ENCODE measurements at regions not wholly inside any gene's neighbourhood (a gene's known extent, or its start where the extent isn't known, plus 50 kb on each side); places are given as distances from the start of the nearest gene placed in this dataset.

GRCh38 chr1:219312967-219313366, 139.3 kb downstream of the LYPLAL1 start:
- Histone ChIP-seq H3K4me1 (ENCODE audit: low read depth, poor library complexity, severe bottlenecking) (no peaks in the 10 kb centered on the region), H3K9ac (no peak overlapping the region), H2AFZ (ENCODE audit: low read depth) (no peak overlapping the region), H3K36me3 (ENCODE audit: insufficient read depth) (no peaks in the 10 kb centered on the region), H3K27ac (no peak overlapping the region), H3K79me2 (ENCODE audit: insufficient read depth, low read depth) (no peaks in the 10 kb centered on the region), H3K27me3 (ENCODE audit: insufficient read depth, low read depth) (no peaks in the 10 kb centered on the region), H3K4me2 (no peak overlapping the region), H3K4me3 (IDR thresholded peaks at IDR 0.05; ENCODE audit: insufficient read depth, low read depth, low read length) (no peak overlapping the region), H4K20me1 (ENCODE audit: insufficient read depth) (no peaks in the 10 kb centered on the region)
- no peak for TF ChIP-seq CTCF (conservative IDR thresholded peaks at IDR 0.05; ENCODE audit: low read depth, low read length)

- no peak overlapping the region for H3K4me3 ChIP-seq (IDR thresholded peaks at IDR 0.05; ENCODE audit: insufficient read depth, low read depth, low read length)
- H3K79me2 ChIP-seq (ENCODE audit: insufficient read depth, low read depth), result no peaks in the 10 kb centered on the region
- no peak overlapping the region for H3K27ac ChIP-seq
- no peak overlapping the region for H3K9ac ChIP-seq
- H2AFZ ChIP-seq (ENCODE audit: low read depth), result no peak overlapping the region
- H3K36me3 ChIP-seq (ENCODE audit: insufficient read depth), result no peaks in the 10 kb centered on the region
- H3K27me3 ChIP-seq (ENCODE audit: insufficient read depth, low read depth), result no peaks in the 10 kb centered on the region
- no peak overlapping the region for H3K4me2 ChIP-seq
- TF ChIP-seq CTCF (conservative IDR thresholded peaks at IDR 0.05; ENCODE audit: low read depth, low read length), result no peak
- H3K4me1 ChIP-seq (ENCODE audit: low read depth, poor library complexity, severe bottlenecking), result no peaks in the 10 kb centered on the region
- H4K20me1 ChIP-seq (ENCODE audit: insufficient read depth), result no peaks in the 10 kb centered on the region
These were observed 136.6 kb downstream of the LYPLAL1 start for GRCh38 chr1:219310181-219310728.

GRCh38 chr1:219308367-219308766, 134.7 kb downstream of the LYPLAL1 start:
- H3K79me2 ChIP-seq (ENCODE audit: insufficient read depth, low read depth), result no peaks in the 10 kb centered on the region
- H3K9ac ChIP-seq, result no peak overlapping the region
- no peaks in the 10 kb centered on the region for H3K36me3 ChIP-seq (ENCODE audit: insufficient read depth)
- H3K27me3 ChIP-seq (ENCODE audit: insufficient read depth, low read depth), result no peaks in the 10 kb centered on the region
- no peak for TF ChIP-seq CTCF (conservative IDR thresholded peaks at IDR 0.05; ENCODE audit: low read depth, low read length)
- H4K20me1 ChIP-seq (ENCODE audit: insufficient read depth), result no peaks in the 10 kb centered on the region
- no peak overlapping the region for H2AFZ ChIP-seq (ENCODE audit: low read depth)
- H3K27ac ChIP-seq, result no peak overlapping the region
- no peak overlapping the region for H3K4me2 ChIP-seq
- no peaks in the 10 kb centered on the region for H3K4me1 ChIP-seq (ENCODE audit: low read depth, poor library complexity, severe bottlenecking)
- no peak overlapping the region for H3K4me3 ChIP-seq (IDR thresholded peaks at IDR 0.05; ENCODE audit: insufficient read depth, low read depth, low read length)

GRCh38 chr1:219304227-219305226, 130.8 kb downstream of the LYPLAL1 start:
- H4K20me1 ChIP-seq (ENCODE audit: insufficient read depth), result no peaks in the 10 kb centered on the region
- no peak overlapping the region for H3K4me2 ChIP-seq
- no peak overlapping the region for H3K4me3 ChIP-seq (IDR thresholded peaks at IDR 0.05; ENCODE audit: insufficient read depth, low read depth, low read length)
- H3K4me1 ChIP-seq (ENCODE audit: low read depth, poor library complexity, severe bottlenecking), result no peaks in the 10 kb centered on the region
- TF ChIP-seq CTCF (conservative IDR thresholded peaks at IDR 0.05; ENCODE audit: low read depth, low read length), result no peak
- no peaks in the 10 kb centered on the region for H3K79me2 ChIP-seq (ENCODE audit: insufficient read depth, low read depth)
- no peaks in the 10 kb centered on the region for H3K36me3 ChIP-seq (ENCODE audit: insufficient read depth)
- H3K27ac ChIP-seq, result no peak overlapping the region
- H3K9ac ChIP-seq, result no peak overlapping the region
- no peaks in the 10 kb centered on the region for H3K27me3 ChIP-seq (ENCODE audit: insufficient read depth, low read depth)
- H2AFZ ChIP-seq (ENCODE audit: low read depth), result no peak overlapping the region

All from KMS-11 (cell line).